Forelimb muscle (tissue), 1 donor: ENCODE measurements at regions not wholly inside any gene's neighbourhood (a gene's known extent, or its start where the extent isn't known, plus 50 kb on each side); places are given as distances from the start of the nearest gene placed in this dataset.

ENCODE experiments used
- DNase-seq: peaks from one replicate; pipeline ENCODE4 v3.0.0-alpha.2; 2013; ENCODE audit warnings: low read depth

GRCh38 chr4:33060674-33061542 is 2340.7 kb downstream of the PCDH7 start:
- no peak for DNase-seq

- DNase-seq = no peak
Measured at GRCh38 chr4:33061727-33062126, 2341.6 kb downstream of the PCDH7 start.

GRCh38 chr4:33062155-33062806 is 2342.1 kb downstream of the PCDH7 start:
- DNase-seq = no peak

GRCh38 chr4:33063241-33063640 is 2343.1 kb downstream of the PCDH7 start:
- DNase-seq = no peak

GRCh38 chr4:33064238-33064637 is 2344.1 kb downstream of the PCDH7 start:
- no peak for DNase-seq

GRCh38 chr4:33065749-33066148 is 2345.6 kb downstream of the PCDH7 start:
- DNase-seq = no peak

GRCh38 chr4:33067221-33067620 is 2347.1 kb downstream of the PCDH7 start:
- DNase-seq = no peak

- DNase-seq = no peak
Measured at GRCh38 chr4:33068539-33068938, 2348.4 kb downstream of the PCDH7 start.

GRCh38 chr4:33071535-33071934 is 2351.4 kb downstream of the PCDH7 start:
- no peak for DNase-seq

GRCh38 chr4:33072298-33073089 is 2352.3 kb downstream of the PCDH7 start:
- no peak for DNase-seq

GRCh38 chr4:33073811-33074210 is 2353.6 kb downstream of the PCDH7 start:
- no peak for DNase-seq

GRCh38 chr4:33078145-33078544 is 2358.0 kb downstream of the PCDH7 start:
- DNase-seq = no peak

- no peak for DNase-seq
Measured at GRCh38 chr4:33080275-33080674, 2360.1 kb downstream of the PCDH7 start.

GRCh38 chr4:33085709-33086108 is 2365.5 kb downstream of the PCDH7 start:
- no peak for DNase-seq

- no peak for DNase-seq
Measured at GRCh38 chr4:33086331-33086925, 2366.3 kb downstream of the PCDH7 start.

- no peak for DNase-seq
Measured at GRCh38 chr4:33088713-33089112, 2368.5 kb downstream of the PCDH7 start.

- DNase-seq = no peak
Measured at GRCh38 chr4:33090910-33091309, 2370.7 kb downstream of the PCDH7 start.

GRCh38 chr4:33091961-33092360 is 2371.8 kb downstream of the PCDH7 start:
- no peak for DNase-seq

- no peak for DNase-seq
Measured at GRCh38 chr4:33104273-33104672, 2384.1 kb downstream of the PCDH7 start.

- no peak for DNase-seq
Measured at GRCh38 chr4:33107814-33108213, 2387.6 kb downstream of the PCDH7 start.

- no peak for DNase-seq
Measured at GRCh38 chr4:33111117-33111516, 2390.9 kb downstream of the PCDH7 start.

- no peak for DNase-seq
Measured at GRCh38 chr4:33116871-33117270, 2396.7 kb downstream of the PCDH7 start.
